Upper lobe of left lung (tissue), 6 donors: ENCODE measurements at regions not wholly inside any gene's neighbourhood (a gene's known extent, or its start where the extent isn't known, plus 50 kb on each side); places are given as distances from the start of the nearest gene placed in this dataset.

Experiments
- ATAC-seq, 2 donors: fragments of 200-7000 bp; cut with Tn5 transposase; one replicate each; pipeline ENCODE4 v1.9.1; 2022; ENCODE audit warnings: mild to moderate bottlenecking in 2 of 2, moderate library complexity in 2 of 2; ENCODE audit not compliant: low FRiP score in 2 of 2
- DNase-seq, 2 donors: peaks; one replicate each; pipeline ENCODE4 v3.0.0-alpha.2; 2019 to 2020
- H3K27ac ChIP-seq, 4 donors: fragments of 200-600 bp; sonication (generic); one replicate each; pipeline ENCODE4 v1.5.1; 2016 to 2019
- H3K27me3 ChIP-seq, 4 donors: fragments of 200-600 bp; sonication (generic); one replicate each; pipeline ENCODE4 v1.5.1; 2017 to 2019
- H3K36me3 ChIP-seq, 4 donors: fragments of 200-600 bp; sonication (generic); one replicate each; pipeline ENCODE4 v1.5.1; 2016 to 2019
- H3K4me1 ChIP-seq, 4 donors: fragments of 200-600 bp; sonication (generic); one replicate each; pipeline ENCODE4 v1.5.1; 2018 to 2019
- H3K4me3 ChIP-seq, 4 donors: fragments of 200-600 bp; sonication (generic); one replicate each; pipeline ENCODE4 v1.5.1; 2017 to 2019; ENCODE audit warnings: mild to moderate bottlenecking in 2 of 4, moderate library complexity in 1 of 4
- H3K9me3 ChIP-seq, 4 donors: fragments of 200-600 bp; sonication (generic); one replicate each; pipeline ENCODE4 v1.5.1; 2018 to 2019
- CTCF ChIP-seq, 6 experiments: fragments of 450-650 bp in 4 of 6; fragments of 200-600 bp in 2 of 6; sonication (generic) in 2 of 6; IDR thresholded peaks; one replicate each; pipeline ENCODE4 v1.5.1; 2016 to 2019; ENCODE audit warnings: antibody characterized with exemption in 6 of 6
- EP300 ChIP-seq, 4 donors: sonication (generic); formaldehyde crosslinking; IDR thresholded peaks; one replicate each; pipeline ENCODE4 v1.5.1; 2017; ENCODE audit warnings: antibody characterized with exemption in 4 of 4, control low read depth in 2 of 4
- POLR2A ChIP-seq, 4 donors: fragments of 450-650 bp; IDR thresholded peaks; one replicate each; pipeline ENCODE4 v1.5.1; 2016 to 2017; ENCODE audit warnings: antibody characterized with exemption in 4 of 4, mild to moderate bottlenecking in 2 of 4
- POLR2AphosphoS5 ChIP-seq, 2 donors: sonication (generic); formaldehyde crosslinking; IDR thresholded peaks; one replicate each; pipeline ENCODE4 v1.5.1; 2017; ENCODE audit warnings: antibody characterized with exemption in 2 of 2
- WGBS, 2 donors: methylation state at CpG; one replicate each; pipeline ENCODE4 v1.1.5; 2017 to 2018; 5-methylcytosine and 5-hydroxymethylcytosine counted together
- donor health status: DM: no; HTN: no; CAD: no; lungs with moderate emphysema.
- donor health status: DM: no; HTN: yes; CAD: no; lungs with severe emphysema.

GRCh38 chr3:105085506-105085905 is 281.2 kb upstream of the ALCAM start:
- Histone ChIP-seq H3K27me3 (no peaks in the 10 kb centered on the region), H3K4me3 (no peak overlapping the region), H3K9me3 (no peaks in the 10 kb centered on the region), H3K36me3 (no peaks in the 10 kb centered on the region), H3K4me1 (no peaks in the 10 kb centered on the region), H3K27ac (no peak overlapping the region)
- ATAC-seq (no peak), DNase-seq (no peak)
- no peak for TF ChIP-seq EP300 (IDR thresholded peaks at IDR 0.05)
- TF ChIP-seq POLR2A (IDR thresholded peaks at IDR 0.05), result no peak
- TF ChIP-seq POLR2AphosphoS5 (IDR thresholded peaks at IDR 0.05), result no peak
- TF ChIP-seq CTCF (IDR thresholded peaks at IDR 0.05), result no peak

- H3K9me3 ChIP-seq, result peaks cover 0 to 3% (median 0%) of the 10 kb centered on the region in 4 donors
These were observed 273.1 kb upstream of the ALCAM start for GRCh38 chr3:105093371-105094252.

GRCh38 chr3:105094588-105094987 is 272.1 kb upstream of the ALCAM start:
- H3K9me3 ChIP-seq, result peaks cover 0 to 3% (median 0%) of the 10 kb centered on the region in 4 donors
- no peak overlapping the region for H3K27ac ChIP-seq
- DNase-seq, result no peak
- H3K4me3 ChIP-seq, result no peak overlapping the region
- no peaks in the 10 kb centered on the region for H3K27me3 ChIP-seq
- 71 to 73% methylated on average over 3 of the region's 3 CpGs for WGBS, 2 donors
- no peak for ATAC-seq
- H3K36me3 ChIP-seq, result no peaks in the 10 kb centered on the region
- no peak for TF ChIP-seq CTCF (IDR thresholded peaks at IDR 0.05)
- TF ChIP-seq EP300 (IDR thresholded peaks at IDR 0.05), result no peak
- no peak for TF ChIP-seq POLR2A (IDR thresholded peaks at IDR 0.05)
- TF ChIP-seq POLR2AphosphoS5 (IDR thresholded peaks at IDR 0.05), result no peak
- no peaks in the 10 kb centered on the region for H3K4me1 ChIP-seq

More at GRCh38 chr3:105093371-105094252, 273.1 kb upstream of the ALCAM start:
- Histone ChIP-seq H3K27me3 (no peaks in the 10 kb centered on the region), H3K36me3 (no peaks in the 10 kb centered on the region), H3K4me1 (no peaks in the 10 kb centered on the region), H3K4me3 (no peak overlapping the region), H3K27ac (no peak overlapping the region)
- TF ChIP-seq POLR2A (IDR thresholded peaks at IDR 0.05) (no peak), CTCF (IDR thresholded peaks at IDR 0.05) (no peak), POLR2AphosphoS5 (IDR thresholded peaks at IDR 0.05) (no peak), EP300 (IDR thresholded peaks at IDR 0.05) (no peak)
- WGBS, 2 donors, result 73 to 83% methylated on average over 7 of the region's 7 CpGs
- DNase-seq (no peak), ATAC-seq (no peak)

GRCh38 chr3:105096071-105096470 is 270.6 kb upstream of the ALCAM start:
- WGBS, 2 donors, result 82 to 90% methylated on average over 3 of the region's 3 CpGs
- no peak overlapping the region for H3K4me3 ChIP-seq
- TF ChIP-seq POLR2A (IDR thresholded peaks at IDR 0.05), result no peak
- TF ChIP-seq CTCF (IDR thresholded peaks at IDR 0.05), result no peak
- no peak for TF ChIP-seq POLR2AphosphoS5 (IDR thresholded peaks at IDR 0.05)
- no peak for TF ChIP-seq EP300 (IDR thresholded peaks at IDR 0.05)
- H3K27ac ChIP-seq, result no peak overlapping the region
- H3K9me3 ChIP-seq, result peaks cover 0 to 3% (median 0%) of the 10 kb centered on the region in 4 donors
- no peaks in the 10 kb centered on the region for H3K4me1 ChIP-seq
- no peaks in the 10 kb centered on the region for H3K27me3 ChIP-seq
- ATAC-seq (no peak), DNase-seq (no peak)
- H3K36me3 ChIP-seq, result no peaks in the 10 kb centered on the region

GRCh38 chr3:105101603-105102002 is 265.1 kb upstream of the ALCAM start:
- WGBS, 2 donors, result 74 to 75% methylated on average over 2 of the region's 2 CpGs
- H3K27me3 ChIP-seq, result no peaks in the 10 kb centered on the region
- TF ChIP-seq CTCF (IDR thresholded peaks at IDR 0.05) (no peak), EP300 (IDR thresholded peaks at IDR 0.05) (no peak), POLR2AphosphoS5 (IDR thresholded peaks at IDR 0.05) (no peak), POLR2A (IDR thresholded peaks at IDR 0.05) (no peak)
- H3K4me3 ChIP-seq, result no peak overlapping the region
- no peaks in the 10 kb centered on the region for H3K4me1 ChIP-seq
- no peaks in the 10 kb centered on the region for H3K36me3 ChIP-seq
- no peak overlapping the region for H3K27ac ChIP-seq
- ATAC-seq (no peak), DNase-seq (no peak)
- H3K9me3 ChIP-seq, result no peaks in the 10 kb centered on the region
